Activated CD8-positive, alpha-beta T cell treated with anti-CD3 and anti-CD28 coated beads, Interleukin-2, amount 10 ng/mL, durations not matched to agents 7 days and 5 days (primary cell): ENCODE measurements at regions not wholly inside any gene's neighbourhood (a gene's known extent, or its start where the extent isn't known, plus 50 kb on each side); places are given as distances from the start of the nearest gene placed in this dataset.
"Not testable (repeated sequence)": the region's sequence is repeated elsewhere in the genome, so short reads cannot be mapped to it uniquely, and the experiment has no call there.

ENCODE experiments used
- ATAC-seq: fragments of 150-1000 bp; cut with Tn5 transposase; one replicate; pipeline ENCODE4 v1.10.0; 2021; ENCODE audit warnings: moderate library complexity
- CTCF ChIA-PET: fragments of 350-600 bp; sonication (Branson Sonifier 250); formaldehyde crosslinking; loops from one replicate; lab custom pipeline; 2021; ENCODE audit warnings: antibody characterized with exemption; lab: Charles Lee
- POLR2A ChIA-PET: fragments of 350-600 bp; sonication (Branson Sonifier 250); formaldehyde crosslinking; loops from one replicate; lab custom pipeline; 2021; ENCODE audit warnings: antibody characterized with exemption; lab: Charles Lee
- DNase-seq: peaks from one replicate; pipeline ENCODE4 v3.0.0-alpha.2; 2020
- H3K27ac Mint-ChIP-seq: one replicate; pipeline ENCODE4 v1.8.0; 2021; ENCODE audit warnings: mild to moderate bottlenecking, mixed read lengths
- H3K27me3 Mint-ChIP-seq: one replicate; pipeline ENCODE4 v1.8.0; 2021; ENCODE audit warnings: low read depth, mixed read lengths
- H3K36me3 Mint-ChIP-seq: one replicate; pipeline ENCODE4 v1.8.0; 2021; ENCODE audit warnings: low read depth, mixed read lengths
- H3K4me1 Mint-ChIP-seq: one replicate; pipeline ENCODE4 v1.8.0; 2021; ENCODE audit warnings: low read depth, mixed read lengths
- H3K4me3 Mint-ChIP-seq: one replicate; pipeline ENCODE4 v1.8.0; 2021; ENCODE audit warnings: mild to moderate bottlenecking, mixed read lengths
- H3K9me3 Mint-ChIP-seq: one replicate; pipeline ENCODE4 v1.8.0; 2022; ENCODE audit warnings: mixed read lengths; ENCODE audit not compliant: insufficient read depth

- H3K4me3 Mint-ChIP-seq, DNase-seq, H3K4me1 Mint-ChIP-seq, ATAC-seq, POLR2A ChIA-PET, H3K27me3 Mint-ChIP-seq, H3K27ac Mint-ChIP-seq, H3K36me3 Mint-ChIP-seq, CTCF ChIA-PET: not testable (repeated sequence)
- peaks cover 18% of the 10 kb centered on the region for H3K9me3 Mint-ChIP-seq
These were observed 1006.1 kb upstream of the MIR17HG start for GRCh38 chr13:90341348-90341747.

GRCh38 chr13:90348477-90349136 lies 998.9 kb upstream of the MIR17HG start:
- H3K27me3 Mint-ChIP-seq, H3K4me1 Mint-ChIP-seq, POLR2A ChIA-PET, CTCF ChIA-PET, H3K27ac Mint-ChIP-seq, DNase-seq, ATAC-seq, H3K9me3 Mint-ChIP-seq, H3K4me3 Mint-ChIP-seq, H3K36me3 Mint-ChIP-seq: not testable (repeated sequence)

- ChIA-PET POLR2A (no interaction called here), CTCF (no interaction called here)
- Mint-ChIP-seq H3K9me3 (peaks cover 6% of the 10 kb centered on the region), H3K36me3 (no peaks in the 10 kb centered on the region), H3K4me3 (no peak overlapping the region), H3K27ac (no peak overlapping the region), H3K27me3 (no peaks in the 10 kb centered on the region), H3K4me1 (no peaks in the 10 kb centered on the region)
- no peak for ATAC-seq
- DNase-seq, result no peak
These were observed 994.7 kb upstream of the MIR17HG start for GRCh38 chr13:90352763-90353162.

DNA sequence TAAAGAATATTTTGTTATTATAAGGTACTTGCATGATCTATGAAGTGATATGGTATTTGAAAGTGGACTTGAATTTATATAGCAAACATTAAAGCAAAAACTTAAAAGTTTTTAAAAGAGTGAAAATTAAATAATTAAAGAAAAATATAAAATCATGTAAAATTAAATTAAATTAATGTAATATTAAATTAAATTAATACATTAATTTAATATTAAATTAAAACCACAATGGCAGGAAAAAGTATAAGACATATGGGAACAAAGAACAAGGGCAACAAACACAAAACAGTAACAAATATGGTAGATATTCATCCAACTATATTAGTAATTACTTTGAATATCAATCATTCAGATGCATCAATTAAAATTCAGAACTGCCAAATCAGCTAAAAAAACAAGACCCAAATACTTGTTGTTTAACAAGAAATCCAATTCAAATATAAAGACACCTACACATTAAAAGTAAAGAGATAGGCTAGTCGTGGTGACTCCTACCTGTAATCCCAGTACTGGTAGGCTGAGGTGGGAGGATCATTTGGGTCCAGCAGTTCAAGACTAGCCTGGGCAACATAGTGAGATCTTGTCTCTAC lies 992.2 kb upstream of the MIR17HG start:
- ATAC-seq, result no peak
- CTCF ChIA-PET, result no interaction called here
- Mint-ChIP-seq H3K27me3 (no peaks in the 10 kb centered on the region), H3K27ac (no peak overlapping the region), H3K9me3 (no peaks in the 10 kb centered on the region), H3K4me3 (no peak overlapping the region), H3K4me1 (no peaks in the 10 kb centered on the region), H3K36me3 (no peaks in the 10 kb centered on the region)
- POLR2A ChIA-PET, result no interaction called here
- no peak for DNase-seq

GRCh38 chr13:90360785-90361184 lies 986.7 kb upstream of the MIR17HG start:
- Mint-ChIP-seq H3K4me1 (no peaks in the 10 kb centered on the region), H3K27me3 (no peaks in the 10 kb centered on the region), H3K9me3 (peaks cover 6% of the 10 kb centered on the region), H3K4me3 (no peak overlapping the region), H3K36me3 (no peaks in the 10 kb centered on the region), H3K27ac (no peak overlapping the region)
- no peak for DNase-seq
- CTCF ChIA-PET, result no interaction called here
- ATAC-seq, result no peak
- POLR2A ChIA-PET, result no interaction called here

DNA sequence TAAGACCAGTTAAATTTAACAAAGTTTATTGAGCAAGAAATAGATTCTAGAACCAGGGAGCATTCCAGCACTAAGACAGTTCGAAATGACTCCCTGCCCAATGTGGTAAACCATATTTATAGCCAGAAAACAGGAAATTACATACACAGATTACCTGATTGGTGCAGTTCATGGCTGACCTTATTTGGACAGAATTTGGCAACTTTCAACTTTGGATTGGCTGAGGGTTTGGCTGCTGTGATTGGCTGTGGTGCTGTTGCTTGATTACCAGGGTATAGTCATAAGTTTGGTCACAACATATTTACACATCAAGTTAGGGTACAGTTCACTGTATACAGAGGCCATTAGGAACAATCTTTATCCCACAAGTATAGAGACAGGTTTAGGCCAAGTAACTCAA lies 984.8 kb upstream of the MIR17HG start:
- DNase-seq (no peak), ATAC-seq (no peak)
- no peak overlapping the region for H3K27ac Mint-ChIP-seq
- peaks cover 6% of the 10 kb centered on the region for H3K9me3 Mint-ChIP-seq
- ChIA-PET POLR2A (no interaction called here), CTCF (no interaction called here)
- H3K4me1 Mint-ChIP-seq, result no peaks in the 10 kb centered on the region
- H3K36me3 Mint-ChIP-seq, result no peaks in the 10 kb centered on the region
- H3K27me3 Mint-ChIP-seq, result no peaks in the 10 kb centered on the region
- H3K4me3 Mint-ChIP-seq, result no peak overlapping the region

DNA sequence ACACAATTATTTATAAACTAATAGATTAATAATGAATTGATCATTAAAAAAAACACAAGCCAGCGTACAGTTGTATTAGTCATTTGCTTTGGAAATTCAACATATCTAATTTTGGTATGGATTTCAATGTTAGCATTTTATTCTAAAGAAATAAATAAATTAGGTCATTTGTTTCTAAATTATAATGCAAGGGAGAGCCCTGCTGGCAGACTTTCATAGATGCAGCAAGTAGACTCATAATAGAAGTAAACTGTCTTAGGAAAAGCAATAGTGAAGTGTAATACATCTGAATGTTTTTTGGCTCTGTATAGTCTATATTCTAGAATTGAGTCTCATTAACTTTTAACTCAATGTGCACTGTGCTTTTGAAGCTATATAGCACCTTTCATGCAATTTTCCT lies 982.4 kb upstream of the MIR17HG start:
- ChIA-PET CTCF (no interaction called here), POLR2A (no interaction called here)
- H3K27me3 Mint-ChIP-seq, result no peaks in the 10 kb centered on the region
- no peaks in the 10 kb centered on the region for H3K4me1 Mint-ChIP-seq
- H3K4me3 Mint-ChIP-seq, result no peak overlapping the region
- ATAC-seq (no peak), DNase-seq (no peak)
- peaks cover 6% of the 10 kb centered on the region for H3K9me3 Mint-ChIP-seq
- H3K36me3 Mint-ChIP-seq, result no peaks in the 10 kb centered on the region
- H3K27ac Mint-ChIP-seq, result no peak overlapping the region

- no peaks in the 10 kb centered on the region for H3K4me1 Mint-ChIP-seq
- no peak for ATAC-seq
These were observed 973.3 kb upstream of the MIR17HG start for GRCh38 chr13:90374168-90374567.

GRCh38 chr13:90375851-90376250 lies 971.6 kb upstream of the MIR17HG start:
- no peaks in the 10 kb centered on the region for H3K4me1 Mint-ChIP-seq
- H3K9me3 Mint-ChIP-seq, result peaks cover 8% of the 10 kb centered on the region
- ATAC-seq, result no peak
- H3K27me3 Mint-ChIP-seq, result no peaks in the 10 kb centered on the region
- no peaks in the 10 kb centered on the region for H3K36me3 Mint-ChIP-seq
- DNase-seq, result no peak
- H3K27ac Mint-ChIP-seq, result no peak overlapping the region
- CTCF ChIA-PET, result no interaction called here
- H3K4me3 Mint-ChIP-seq, result no peak overlapping the region
- POLR2A ChIA-PET, result no interaction called here

More at GRCh38 chr13:90374168-90374567, 973.3 kb upstream of the MIR17HG start:
- H3K27ac Mint-ChIP-seq, result no peak overlapping the region
- no peak overlapping the region for H3K4me3 Mint-ChIP-seq
- H3K27me3 Mint-ChIP-seq, result no peaks in the 10 kb centered on the region
- H3K36me3 Mint-ChIP-seq, result no peaks in the 10 kb centered on the region
- CTCF ChIA-PET, result no interaction called here
- H3K9me3 Mint-ChIP-seq, result peaks cover 8% of the 10 kb centered on the region
- POLR2A ChIA-PET, result no interaction called here
- no peak for DNase-seq

- Mint-ChIP-seq H3K36me3 (no peaks in the 10 kb centered on the region), H3K4me1 (no peaks in the 10 kb centered on the region), H3K9me3 (peaks cover 14% of the 10 kb centered on the region), H3K4me3 (no peak overlapping the region), H3K27ac (no peak overlapping the region), H3K27me3 (no peaks in the 10 kb centered on the region)
- DNase-seq (no peak), ATAC-seq (no peak)
- POLR2A ChIA-PET, result no interaction called here
- CTCF ChIA-PET, result no interaction called here
These were observed 965.1 kb upstream of the MIR17HG start for GRCh38 chr13:90382425-90382824.

DNA sequence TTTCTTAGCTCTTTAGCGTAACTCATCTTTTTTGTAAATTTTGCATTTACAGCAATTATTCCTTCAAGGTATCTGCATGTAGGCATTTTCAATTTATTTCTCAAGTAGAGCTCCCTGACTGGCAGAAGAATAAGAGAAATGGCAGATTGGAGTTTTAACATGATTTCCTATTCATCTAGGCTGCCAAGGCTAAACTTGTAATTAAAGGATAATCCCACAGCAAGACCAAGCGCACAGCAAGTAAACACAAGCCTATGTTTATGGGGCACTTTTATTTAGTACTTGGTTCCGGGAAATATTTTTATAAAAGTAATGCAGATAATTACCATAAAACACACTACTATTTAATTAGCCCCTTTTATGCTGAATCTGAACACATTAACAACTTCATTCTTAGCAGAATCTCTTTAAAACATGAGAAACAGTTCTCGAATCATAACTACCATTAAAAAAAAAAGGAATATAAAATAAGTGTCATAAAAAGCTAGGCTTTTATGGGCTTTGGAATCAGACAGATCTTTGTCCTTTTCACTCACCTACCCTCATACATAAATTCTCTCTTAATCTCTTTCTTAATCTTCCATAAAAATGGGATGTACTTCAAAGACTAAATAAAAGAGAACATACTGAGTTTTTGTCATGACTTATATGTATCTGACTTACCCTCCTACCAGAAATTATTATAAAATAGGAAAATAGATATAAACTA lies 961.6 kb upstream of the MIR17HG start:
- H3K27me3 Mint-ChIP-seq, result no peaks in the 10 kb centered on the region
- H3K4me3 Mint-ChIP-seq, result no peak overlapping the region
- no peaks in the 10 kb centered on the region for H3K36me3 Mint-ChIP-seq
- ChIA-PET POLR2A (no interaction called here), CTCF (no interaction called here)
- no peak overlapping the region for H3K27ac Mint-ChIP-seq
- DNase-seq, result no peak
- H3K4me1 Mint-ChIP-seq, result no peaks in the 10 kb centered on the region
- peaks cover 29% of the 10 kb centered on the region for H3K9me3 Mint-ChIP-seq
- no peak for ATAC-seq

DNA sequence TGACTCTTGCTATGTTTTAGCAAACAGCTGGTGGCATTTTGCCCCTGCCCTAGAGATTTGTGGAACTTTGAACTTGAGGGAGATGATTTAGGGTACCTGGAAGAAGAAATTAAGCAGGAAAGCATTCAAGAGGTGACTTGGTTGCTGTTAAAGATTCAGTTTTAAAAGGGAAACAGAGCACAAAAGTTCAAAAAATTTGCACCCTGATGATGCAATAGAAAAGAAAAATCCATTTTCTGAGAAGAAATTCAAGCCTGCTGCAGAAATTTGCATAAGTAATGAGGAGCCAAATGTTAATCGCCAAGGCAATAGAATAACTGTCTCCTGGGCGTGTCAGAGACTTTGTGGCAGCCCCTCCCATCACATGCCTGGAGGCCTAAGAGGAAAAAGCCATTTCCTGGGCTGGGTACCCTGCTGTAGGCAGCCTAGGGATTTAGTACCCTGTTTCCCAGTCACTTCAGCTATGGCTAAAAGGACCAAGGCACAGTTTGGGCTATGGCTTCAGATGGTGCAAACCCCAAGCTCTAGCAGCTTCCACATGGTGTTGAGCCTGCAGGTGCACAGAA lies 958.5 kb upstream of the MIR17HG start:
- ATAC-seq (no peak), DNase-seq (no peak)
- POLR2A ChIA-PET, result no interaction called here
- no peaks in the 10 kb centered on the region for H3K36me3 Mint-ChIP-seq
- no peak overlapping the region for H3K27ac Mint-ChIP-seq
- peaks cover 26% of the 10 kb centered on the region for H3K9me3 Mint-ChIP-seq
- CTCF ChIA-PET, result no interaction called here
- no peaks in the 10 kb centered on the region for H3K4me1 Mint-ChIP-seq
- H3K27me3 Mint-ChIP-seq, result no peaks in the 10 kb centered on the region
- no peak overlapping the region for H3K4me3 Mint-ChIP-seq
